ENCODE measurements at regions not wholly inside any gene's neighbourhood (a gene's known extent, or its start where the extent isn't known, plus 50 kb on each side); places are given as distances from the start of the nearest gene placed in this dataset.

GRCh38 chr13:102940143-102940542, 94.3 kb downstream of the ERCC5 start:
- Histone ChIP-seq H3K4me1 (no peaks in the 10 kb centered on the region), H3K4me3 (no peak overlapping the region), H3K36me3 (no peaks in the 10 kb centered on the region), H3K27ac (no peak overlapping the region), H3K9me3 (peaks cover 0 to 7% (median 3%) of the 10 kb centered on the region in 3 donors), H3K27me3 (no peaks in the 10 kb centered on the region)
- TF ChIP-seq, protein P1, sequence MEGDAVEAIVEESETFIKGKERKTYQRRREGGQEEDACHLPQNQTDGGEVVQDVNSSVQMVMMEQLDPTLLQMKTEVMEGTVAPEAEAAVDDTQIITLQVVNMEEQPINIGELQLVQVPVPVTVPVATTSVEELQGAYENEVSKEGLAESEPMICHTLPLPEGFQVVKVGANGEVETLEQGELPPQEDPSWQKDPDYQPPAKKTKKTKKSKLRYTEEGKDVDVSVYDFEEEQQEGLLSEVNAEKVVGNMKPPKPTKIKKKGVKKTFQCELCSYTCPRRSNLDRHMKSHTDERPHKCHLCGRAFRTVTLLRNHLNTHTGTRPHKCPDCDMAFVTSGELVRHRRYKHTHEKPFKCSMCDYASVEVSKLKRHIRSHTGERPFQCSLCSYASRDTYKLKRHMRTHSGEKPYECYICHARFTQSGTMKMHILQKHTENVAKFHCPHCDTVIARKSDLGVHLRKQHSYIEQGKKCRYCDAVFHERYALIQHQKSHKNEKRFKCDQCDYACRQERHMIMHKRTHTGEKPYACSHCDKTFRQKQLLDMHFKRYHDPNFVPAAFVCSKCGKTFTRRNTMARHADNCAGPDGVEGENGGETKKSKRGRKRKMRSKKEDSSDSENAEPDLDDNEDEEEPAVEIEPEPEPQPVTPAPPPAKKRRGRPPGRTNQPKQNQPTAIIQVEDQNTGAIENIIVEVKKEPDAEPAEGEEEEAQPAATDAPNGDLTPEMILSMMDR (IDR thresholded peaks at IDR 0.05), result no peak
- intact Hi-C loops (cut with DNase I; ENCODE audit: low total_unique reads), result no loop called here
- no peak for DNase-seq

- no peak for DNase-seq
- TF ChIP-seq, protein P1 (IDR thresholded peaks at IDR 0.05), result no peak
- H3K36me3 ChIP-seq, result no peaks in the 10 kb centered on the region
- H3K27ac ChIP-seq, result no peak overlapping the region
- intact Hi-C loops (cut with DNase I; ENCODE audit: low total_unique reads), result no loop called here
- no peak overlapping the region for H3K4me3 ChIP-seq
- no peaks in the 10 kb centered on the region for H3K27me3 ChIP-seq
- H3K4me1 ChIP-seq, result no peaks in the 10 kb centered on the region
- H3K9me3 ChIP-seq, result peaks cover 0 to 5% (median 0%) of the 10 kb centered on the region in 3 donors
These were observed 90.1 kb downstream of the ERCC5 start for GRCh38 chr13:102935896-102936321.

DNA sequence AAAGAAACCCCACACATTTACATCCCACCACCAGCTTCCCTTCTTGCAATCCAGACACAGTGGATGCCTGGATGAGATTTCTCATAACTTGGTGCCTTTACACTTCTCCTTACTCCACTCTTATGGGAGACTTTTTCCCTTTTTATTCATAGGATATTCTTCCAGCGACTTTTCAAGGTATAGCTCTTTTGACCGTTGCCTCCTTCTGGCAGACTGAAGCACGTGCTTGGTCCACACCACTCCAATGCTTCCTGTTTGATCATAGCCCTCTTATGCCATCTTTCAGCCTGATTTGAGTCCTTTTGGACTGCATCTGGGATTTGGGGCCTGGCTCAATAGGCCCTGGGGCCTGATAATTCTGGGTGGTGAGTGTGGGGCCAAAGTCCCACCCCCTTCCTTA, 87.7 kb downstream of the ERCC5 start:
- intact Hi-C loops (cut with DNase I; ENCODE audit: low total_unique reads), result no loop called here
- H3K9me3 ChIP-seq, result no peaks in the 10 kb centered on the region
- DNase-seq, result no peak
- H3K27ac ChIP-seq, result no peak overlapping the region
- TF ChIP-seq, protein P1 (IDR thresholded peaks at IDR 0.05), result no peak
- no peak overlapping the region for H3K4me3 ChIP-seq
- no peaks in the 10 kb centered on the region for H3K4me1 ChIP-seq
- no peaks in the 10 kb centered on the region for H3K27me3 ChIP-seq
- no peaks in the 10 kb centered on the region for H3K36me3 ChIP-seq

DNA sequence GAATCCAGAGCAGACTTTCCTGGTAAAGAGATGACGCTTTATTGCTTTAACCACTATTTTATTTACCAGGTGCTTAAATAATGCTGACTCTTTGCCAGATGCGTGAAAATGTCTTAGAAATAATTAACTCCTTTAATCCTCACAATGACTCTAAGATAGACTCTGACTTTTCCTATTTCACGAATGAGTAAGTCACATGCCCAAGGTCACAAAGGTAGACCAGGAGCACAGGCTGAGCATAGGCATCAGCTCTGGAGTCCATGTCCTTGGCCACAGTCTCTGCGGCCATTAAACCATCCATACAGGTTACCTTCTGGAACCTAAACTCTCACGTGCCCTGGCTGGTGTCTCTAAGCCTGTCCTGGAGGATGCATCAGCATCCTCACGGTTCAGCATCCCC, 87.3 kb downstream of the ERCC5 start:
- Histone ChIP-seq H3K4me1 (no peaks in the 10 kb centered on the region), H3K9me3 (no peaks in the 10 kb centered on the region), H3K27me3 (no peaks in the 10 kb centered on the region), H3K4me3 (no peak overlapping the region), H3K36me3 (no peaks in the 10 kb centered on the region), H3K27ac (no peak overlapping the region)
- no peak for DNase-seq
- intact Hi-C loops (cut with DNase I; ENCODE audit: low total_unique reads), result no loop called here
- TF ChIP-seq, protein P1 (IDR thresholded peaks at IDR 0.05), result no peak

GRCh38 chr13:102932331-102932730, 86.5 kb downstream of the ERCC5 start:
- no peaks in the 10 kb centered on the region for H3K4me1 ChIP-seq
- no peak overlapping the region for H3K27ac ChIP-seq
- intact Hi-C loops (cut with DNase I; ENCODE audit: low total_unique reads), result no loop called here
- TF ChIP-seq, protein P1 (IDR thresholded peaks at IDR 0.05), result no peak
- no peaks in the 10 kb centered on the region for H3K27me3 ChIP-seq
- DNase-seq, result no peak
- H3K9me3 ChIP-seq, result no peaks in the 10 kb centered on the region
- no peaks in the 10 kb centered on the region for H3K36me3 ChIP-seq
- no peak overlapping the region for H3K4me3 ChIP-seq

DNA sequence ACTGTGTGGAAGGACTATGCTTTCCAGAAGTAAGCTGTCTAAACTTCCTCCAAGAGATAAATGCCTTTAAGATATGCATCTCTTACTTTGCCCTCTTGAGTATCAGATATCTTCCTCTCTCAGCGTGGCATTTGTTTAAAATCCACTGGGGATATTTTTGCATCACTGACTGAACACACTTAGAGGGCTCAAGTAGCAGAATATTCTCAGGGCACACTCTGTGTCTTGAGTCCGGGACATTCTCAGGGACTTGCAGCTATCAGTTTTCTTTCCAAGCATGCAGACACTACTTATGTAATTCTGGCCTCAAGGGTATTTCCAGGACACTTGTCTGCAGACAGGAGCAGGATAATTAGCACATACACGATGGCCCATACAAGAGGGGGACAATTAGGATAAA, 84.7 kb downstream of the ERCC5 start:
- Histone ChIP-seq H3K9me3 (no peaks in the 10 kb centered on the region), H3K27me3 (no peaks in the 10 kb centered on the region), H3K36me3 (no peaks in the 10 kb centered on the region), H3K4me3 (no peak overlapping the region), H3K27ac (no peak overlapping the region), H3K4me1 (no peaks in the 10 kb centered on the region)
- intact Hi-C loops (cut with DNase I; ENCODE audit: low total_unique reads), result no loop called here
- TF ChIP-seq, protein P1 (IDR thresholded peaks at IDR 0.05), result no peak
- DNase-seq, result no peak
